ENCODE measurements at regions not wholly inside any gene's neighbourhood (a gene's known extent, or its start where the extent isn't known, plus 50 kb on each side); places are given as distances from the start of the nearest gene placed in this dataset.
"Not testable (repeated sequence)": the region's sequence is repeated elsewhere in the genome, so short reads cannot be mapped to it uniquely, and the experiment has no call there.

- no peak overlapping the region for H3K27ac ChIP-seq (ENCODE audit: low read depth, low read length)
- H3K4me1 ChIP-seq (ENCODE audit: control insufficient read depth, insufficient read depth, low read length): peaks cover 9% of the 10 kb centered on the region
- H3K27me3 ChIP-seq (ENCODE audit: control insufficient read depth, insufficient read depth, low read length): no peaks in the 10 kb centered on the region
- H3K9ac ChIP-seq (ENCODE audit: low read depth, low read length): no peak overlapping the region
- H3K36me3 ChIP-seq (ENCODE audit: control insufficient read depth, insufficient read depth, low read length): no peaks in the 10 kb centered on the region
- no peaks in the 10 kb centered on the region for H3K9me3 ChIP-seq (ENCODE audit: control insufficient read depth, insufficient read depth, low read length)
- no peak overlapping the region for H3K4me3 ChIP-seq (ENCODE audit: low read depth, low read length)
Measured at GRCh38 chr6:1472643-1473042, 83.3 kb downstream of the FOXF2 start.

- Histone ChIP-seq H3K27me3 (ENCODE audit: control insufficient read depth, insufficient read depth, low read length) (no peaks in the 10 kb centered on the region), H3K36me3 (ENCODE audit: control insufficient read depth, insufficient read depth, low read length) (no peaks in the 10 kb centered on the region), H3K4me1 (ENCODE audit: control insufficient read depth, insufficient read depth, low read length) (peaks cover 4% of the 10 kb centered on the region; the same call in 1 of the 2 replicates), H3K27ac (ENCODE audit: low read depth, low read length) (no peak overlapping the region), H3K9me3 (ENCODE audit: control insufficient read depth, insufficient read depth, low read length) (no peaks in the 10 kb centered on the region), H3K9ac (ENCODE audit: low read depth, low read length) (no peak overlapping the region), H3K4me3 (ENCODE audit: low read depth, low read length) (no peak overlapping the region)
Measured at GRCh38 chr6:1473166-1473565, 83.8 kb downstream of the FOXF2 start.

- H3K9ac ChIP-seq (ENCODE audit: low read depth, low read length): no peak overlapping the region
- H3K4me1 ChIP-seq (ENCODE audit: control insufficient read depth, insufficient read depth, low read length): 0 out of 2 replicates have a peak, but pooled peaks cover 2% of the 10 kb centered on the region
- H3K36me3 ChIP-seq (ENCODE audit: control insufficient read depth, insufficient read depth, low read length): no peaks in the 10 kb centered on the region
- no peak overlapping the region for H3K27ac ChIP-seq (ENCODE audit: low read depth, low read length)
- no peaks in the 10 kb centered on the region for H3K9me3 ChIP-seq (ENCODE audit: control insufficient read depth, insufficient read depth, low read length)
- no peaks in the 10 kb centered on the region for H3K27me3 ChIP-seq (ENCODE audit: control insufficient read depth, insufficient read depth, low read length)
- no peak overlapping the region for H3K4me3 ChIP-seq (ENCODE audit: low read depth, low read length)
Measured at GRCh38 chr6:1473598-1473997, 84.2 kb downstream of the FOXF2 start.

GRCh38 chr6:1474205-1474604, 84.8 kb downstream of the FOXF2 start:
- H3K36me3 ChIP-seq (ENCODE audit: control insufficient read depth, insufficient read depth, low read length): no peaks in the 10 kb centered on the region

GRCh38 chr6:1475174-1475573, 85.8 kb downstream of the FOXF2 start:
- Histone ChIP-seq H3K4me1 (ENCODE audit: control insufficient read depth, insufficient read depth, low read length) (0 out of 2 replicates have a peak, but pooled peaks cover 2% of the 10 kb centered on the region), H3K36me3 (ENCODE audit: control insufficient read depth, insufficient read depth, low read length) (no peaks in the 10 kb centered on the region), H3K4me3 (ENCODE audit: low read depth, low read length) (no peak overlapping the region), H3K9me3 (ENCODE audit: control insufficient read depth, insufficient read depth, low read length) (no peaks in the 10 kb centered on the region), H3K9ac (ENCODE audit: low read depth, low read length) (no peak overlapping the region), H3K27me3 (ENCODE audit: control insufficient read depth, insufficient read depth, low read length) (no peaks in the 10 kb centered on the region), H3K27ac (ENCODE audit: low read depth, low read length) (no peak overlapping the region)

More at GRCh38 chr6:1474205-1474604, 84.8 kb downstream of the FOXF2 start:
- no peak overlapping the region for H3K4me3 ChIP-seq (ENCODE audit: low read depth, low read length)
- no peaks in the 10 kb centered on the region for H3K9me3 ChIP-seq (ENCODE audit: control insufficient read depth, insufficient read depth, low read length)
- 0 out of 2 replicates have a peak, but pooled peaks cover 2% of the 10 kb centered on the region for H3K4me1 ChIP-seq (ENCODE audit: control insufficient read depth, insufficient read depth, low read length)
- no peaks in the 10 kb centered on the region for H3K27me3 ChIP-seq (ENCODE audit: control insufficient read depth, insufficient read depth, low read length)
- no peak overlapping the region for H3K9ac ChIP-seq (ENCODE audit: low read depth, low read length)
- no peak overlapping the region for H3K27ac ChIP-seq (ENCODE audit: low read depth, low read length)

- H3K36me3 ChIP-seq (ENCODE audit: control insufficient read depth, insufficient read depth, low read length): no peaks in the 10 kb centered on the region
- no peaks in the 10 kb centered on the region for H3K9me3 ChIP-seq (ENCODE audit: control insufficient read depth, insufficient read depth, low read length)
Measured at GRCh38 chr6:1477432-1478090, 88.2 kb downstream of the FOXF2 start.

GRCh38 chr6:1478163-1478826, 88.9 kb downstream of the FOXF2 start:
- not testable (repeated sequence) for H3K4me3 ChIP-seq (ENCODE audit: low read depth, low read length); H3K9me3 ChIP-seq (ENCODE audit: control insufficient read depth, insufficient read depth, low read length); H3K27ac ChIP-seq (ENCODE audit: low read depth, low read length); H3K36me3 ChIP-seq (ENCODE audit: control insufficient read depth, insufficient read depth, low read length); H3K4me1 ChIP-seq (ENCODE audit: control insufficient read depth, insufficient read depth, low read length); H3K27me3 ChIP-seq (ENCODE audit: control insufficient read depth, insufficient read depth, low read length); H3K9ac ChIP-seq (ENCODE audit: low read depth, low read length)

More at GRCh38 chr6:1477432-1478090, 88.2 kb downstream of the FOXF2 start:
- Histone ChIP-seq H3K9ac (ENCODE audit: low read depth, low read length) (no peak overlapping the region), H3K4me3 (ENCODE audit: low read depth, low read length) (no peak overlapping the region), H3K4me1 (ENCODE audit: control insufficient read depth, insufficient read depth, low read length) (0 out of 2 replicates have a peak, but pooled peaks cover 2% of the 10 kb centered on the region), H3K27me3 (ENCODE audit: control insufficient read depth, insufficient read depth, low read length) (no peaks in the 10 kb centered on the region), H3K27ac (ENCODE audit: low read depth, low read length) (no peak overlapping the region)

GRCh38 chr6:1479095-1479494, 89.7 kb downstream of the FOXF2 start:
- H3K9ac ChIP-seq (ENCODE audit: low read depth, low read length): no peak overlapping the region
- 0 out of 2 replicates have a peak, but pooled peaks cover 2% of the 10 kb centered on the region for H3K4me1 ChIP-seq (ENCODE audit: control insufficient read depth, insufficient read depth, low read length)
- no peak overlapping the region for H3K27ac ChIP-seq (ENCODE audit: low read depth, low read length)

GRCh38 chr6:1479601-1480221, 90.3 kb downstream of the FOXF2 start:
- Histone ChIP-seq H3K27me3 (ENCODE audit: control insufficient read depth, insufficient read depth, low read length) (no peaks in the 10 kb centered on the region), H3K4me1 (ENCODE audit: control insufficient read depth, insufficient read depth, low read length) (0 out of 2 replicates have a peak, but pooled peaks cover 2% of the 10 kb centered on the region), H3K27ac (ENCODE audit: low read depth, low read length) (no peak overlapping the region)

More at GRCh38 chr6:1479095-1479494, 89.7 kb downstream of the FOXF2 start:
- Histone ChIP-seq H3K36me3 (ENCODE audit: control insufficient read depth, insufficient read depth, low read length) (no peaks in the 10 kb centered on the region), H3K9me3 (ENCODE audit: control insufficient read depth, insufficient read depth, low read length) (no peaks in the 10 kb centered on the region), H3K27me3 (ENCODE audit: control insufficient read depth, insufficient read depth, low read length) (no peaks in the 10 kb centered on the region), H3K4me3 (ENCODE audit: low read depth, low read length) (no peak overlapping the region)

GRCh38 chr6:1481286-1481685, 91.9 kb downstream of the FOXF2 start:
- Histone ChIP-seq H3K4me1 (ENCODE audit: control insufficient read depth, insufficient read depth, low read length) (0 out of 2 replicates have a peak, but pooled peaks cover 2% of the 10 kb centered on the region), H3K4me3 (ENCODE audit: low read depth, low read length) (no peak overlapping the region), H3K9me3 (ENCODE audit: control insufficient read depth, insufficient read depth, low read length) (no peaks in the 10 kb centered on the region), H3K27me3 (ENCODE audit: control insufficient read depth, insufficient read depth, low read length) (no peaks in the 10 kb centered on the region), H3K36me3 (ENCODE audit: control insufficient read depth, insufficient read depth, low read length) (no peaks in the 10 kb centered on the region), H3K9ac (ENCODE audit: low read depth, low read length) (no peak overlapping the region), H3K27ac (ENCODE audit: low read depth, low read length) (no peak overlapping the region)

More at GRCh38 chr6:1479601-1480221, 90.3 kb downstream of the FOXF2 start:
- H3K9me3 ChIP-seq (ENCODE audit: control insufficient read depth, insufficient read depth, low read length): no peaks in the 10 kb centered on the region
- H3K9ac ChIP-seq (ENCODE audit: low read depth, low read length): no peak overlapping the region
- H3K4me3 ChIP-seq (ENCODE audit: low read depth, low read length): no peak overlapping the region
- no peaks in the 10 kb centered on the region for H3K36me3 ChIP-seq (ENCODE audit: control insufficient read depth, insufficient read depth, low read length)
